ENCODE measurements at regions not wholly inside any gene's neighbourhood (a gene's known extent, or its start where the extent isn't known, plus 50 kb on each side); places are given as distances from the start of the nearest gene placed in this dataset.
A peak's percentile ranks its signal among the peaks of the same experiment; 100 is the strongest.
"Not testable (repeated sequence)": the region's sequence is repeated elsewhere in the genome, so short reads cannot be mapped to it uniquely, and the experiment has no call there.

DNA sequence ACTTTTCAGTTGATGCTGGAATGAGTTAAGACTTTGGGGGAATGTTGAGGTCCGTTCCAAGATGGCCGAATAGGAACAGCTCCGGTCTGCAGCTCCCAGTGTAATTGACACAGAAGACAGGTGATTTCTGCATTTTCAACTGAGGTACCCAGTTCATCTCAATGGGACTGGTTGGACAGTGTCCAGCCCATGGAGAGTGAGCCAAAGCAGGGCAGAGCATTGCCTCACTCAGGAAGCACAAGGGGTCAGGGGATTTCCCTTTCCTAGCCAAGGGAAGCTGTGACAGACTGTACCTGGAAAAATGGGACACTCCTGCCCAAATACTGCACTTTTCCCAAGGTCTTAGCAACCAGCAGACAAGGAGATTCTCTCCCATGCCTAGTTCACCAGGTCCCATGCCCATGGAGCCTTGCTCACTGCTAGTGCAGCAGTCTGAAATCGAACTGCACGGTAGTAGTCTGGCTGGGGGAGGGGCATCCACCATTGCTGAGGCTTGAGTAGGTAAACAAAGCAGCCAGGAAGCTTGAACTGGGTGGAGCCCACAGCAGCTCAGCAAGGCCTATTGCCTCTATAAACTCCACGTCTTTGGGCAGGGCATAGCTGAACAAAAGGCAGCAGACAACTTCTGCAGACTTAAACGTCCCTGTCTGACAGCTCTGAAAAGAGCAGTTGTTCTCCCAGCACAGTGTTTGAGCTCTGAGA, 231.0 kb downstream of the CHIC2 start:
- DNase-seq (ENCODE audit: extremely low read depth in 1 of 11, low read depth in 9 of 11, low spot score in 4 of 11), result not testable (repeated sequence)

DNA sequence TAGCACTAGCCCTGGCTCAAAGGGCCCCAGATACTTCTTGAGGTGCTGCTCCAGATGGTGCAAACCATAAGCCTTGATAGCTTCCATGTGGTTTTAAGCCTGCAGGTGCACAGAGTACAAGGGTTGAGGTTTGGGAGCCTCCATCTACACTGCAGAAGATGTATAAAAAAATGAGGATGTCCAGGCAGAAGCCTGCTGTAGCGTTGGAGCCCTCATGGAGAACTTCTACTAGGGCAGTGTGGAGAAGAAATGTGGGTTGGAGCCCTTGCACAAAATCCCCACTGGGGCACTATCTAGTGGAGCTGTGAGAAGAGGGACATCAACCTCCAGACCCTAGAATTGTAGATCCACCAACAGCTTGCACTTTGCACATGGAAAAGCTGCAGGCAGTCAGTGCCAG, 231.9 kb downstream of the CHIC2 start:
- no peak for DNase-seq (ENCODE audit: extremely low read depth in 1 of 11, low read depth in 9 of 11, low spot score in 4 of 11)

DNA sequence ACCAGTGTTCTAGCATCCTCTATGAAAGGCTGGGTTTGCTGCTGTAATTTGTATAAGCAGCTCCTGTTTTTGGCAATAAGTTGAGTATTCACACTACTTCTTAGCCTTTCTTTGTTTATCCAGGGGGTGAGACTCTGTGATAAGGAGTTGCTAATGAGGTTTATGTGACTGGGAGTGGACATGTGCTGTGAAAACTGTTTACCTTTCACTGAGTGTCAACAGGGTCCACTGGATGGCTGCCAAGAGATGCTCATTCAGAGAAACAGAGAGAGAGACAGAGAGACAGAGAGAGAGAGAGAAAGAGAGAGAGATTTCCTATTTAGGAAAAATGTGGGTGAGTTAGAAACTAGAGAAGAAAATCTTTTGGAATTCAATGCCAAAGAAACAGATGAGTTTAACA, 233.9 kb downstream of the CHIC2 start:
- no peak for DNase-seq (ENCODE audit: extremely low read depth in 1 of 11, low read depth in 9 of 11, low spot score in 4 of 11)

DNA sequence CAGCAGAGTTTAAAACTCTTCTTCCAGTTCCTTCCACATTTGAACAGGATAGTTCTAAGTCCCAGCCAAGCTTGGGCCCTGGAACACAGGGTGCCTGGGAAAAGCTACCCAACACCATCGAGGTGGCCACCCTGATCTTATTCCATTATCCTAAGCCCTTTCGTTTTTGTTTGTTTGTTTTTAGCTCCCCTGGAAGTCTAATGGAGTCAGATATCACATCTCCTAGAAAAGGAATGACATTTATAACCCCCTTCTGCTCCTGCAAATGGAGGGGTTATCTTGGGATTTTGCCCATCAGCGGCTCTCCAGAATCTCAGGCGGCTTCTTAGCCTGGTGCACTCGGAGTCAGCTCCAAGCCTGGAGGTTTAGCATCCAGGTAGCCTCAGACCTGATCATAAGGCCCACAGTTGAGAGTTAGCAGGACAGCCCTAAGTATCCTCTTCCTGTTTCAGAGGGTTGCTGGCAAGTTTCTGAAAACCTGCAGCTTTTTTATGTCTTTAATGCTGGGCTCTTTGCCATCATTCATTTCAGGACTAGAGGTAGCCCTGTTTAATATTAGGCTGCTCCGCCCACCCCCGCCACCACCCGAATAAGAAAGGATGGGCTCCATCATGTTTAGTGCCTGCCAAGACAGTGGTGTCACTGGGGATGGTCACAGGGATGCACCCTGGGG, 230.0 kb upstream of the LNX1 start:
- DNase-seq (ENCODE audit: extremely low read depth in 1 of 11, low read depth in 9 of 11, low spot score in 4 of 11), result no peak

DNA sequence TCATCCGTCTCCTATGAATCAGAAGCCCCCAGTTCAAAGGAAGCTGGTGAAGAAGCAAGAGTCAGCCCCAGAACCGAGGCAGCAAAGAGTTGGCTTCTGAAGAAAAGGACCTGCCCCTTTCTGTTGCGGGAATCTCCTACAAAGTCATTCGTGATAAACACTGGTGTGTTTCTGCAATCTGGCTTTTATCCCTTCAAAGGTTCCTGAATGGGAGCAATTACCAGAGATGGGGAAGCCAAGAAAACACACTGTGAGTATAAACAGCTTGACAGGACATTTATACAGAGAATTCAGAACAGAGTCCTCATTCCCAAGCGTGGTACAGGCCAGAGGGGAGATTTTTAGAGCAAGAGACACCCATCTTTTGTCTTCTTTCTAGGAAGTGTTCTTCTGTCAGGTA, 226.8 kb upstream of the LNX1 start:
- no peak for DNase-seq (ENCODE audit: extremely low read depth in 1 of 11, low read depth in 9 of 11, low spot score in 4 of 11)

DNA sequence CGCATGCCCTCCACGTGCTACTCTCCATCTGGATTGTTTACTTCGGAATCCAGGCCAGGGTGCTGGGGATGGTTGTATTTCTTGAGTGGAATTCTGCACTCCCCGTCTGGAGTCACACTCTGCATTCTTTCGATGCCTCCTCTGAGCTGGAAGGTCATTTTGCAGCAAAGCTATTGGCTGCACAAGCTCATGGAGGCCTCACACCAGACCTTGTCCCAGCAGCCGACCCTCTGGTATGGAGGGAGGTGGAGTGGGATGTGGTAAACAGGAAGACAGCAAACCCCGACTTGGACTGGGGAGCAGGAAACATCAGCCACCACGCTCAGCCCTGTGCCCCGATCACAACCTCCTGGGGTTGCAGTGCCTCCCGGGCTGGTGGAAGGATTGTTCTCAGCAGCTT, 225.3 kb upstream of the LNX1 start:
- no peak for DNase-seq (ENCODE audit: extremely low read depth in 1 of 11, low read depth in 9 of 11, low spot score in 4 of 11)

DNA sequence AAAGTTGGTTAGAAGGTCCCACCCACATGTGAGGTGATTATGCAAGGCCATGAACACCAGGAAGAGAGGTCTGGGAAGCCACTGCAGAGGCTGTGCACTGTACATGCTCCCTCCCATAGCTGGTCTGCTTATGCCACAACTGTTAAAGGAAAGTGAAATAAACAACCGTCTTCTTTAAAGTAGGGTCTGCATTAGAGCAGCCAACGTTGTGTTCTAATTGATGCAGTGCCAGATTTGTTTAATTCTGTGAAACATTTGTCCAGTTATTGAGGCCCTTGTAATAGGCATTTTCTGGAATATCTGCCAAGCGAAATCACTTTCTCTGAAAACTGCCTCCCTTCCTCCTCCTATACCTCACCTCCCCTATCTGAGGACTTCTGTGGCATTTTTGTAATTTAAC, 224.0 kb upstream of the LNX1 start:
- no peak for DNase-seq (ENCODE audit: extremely low read depth in 1 of 11, low read depth in 9 of 11, low spot score in 4 of 11)

DNA sequence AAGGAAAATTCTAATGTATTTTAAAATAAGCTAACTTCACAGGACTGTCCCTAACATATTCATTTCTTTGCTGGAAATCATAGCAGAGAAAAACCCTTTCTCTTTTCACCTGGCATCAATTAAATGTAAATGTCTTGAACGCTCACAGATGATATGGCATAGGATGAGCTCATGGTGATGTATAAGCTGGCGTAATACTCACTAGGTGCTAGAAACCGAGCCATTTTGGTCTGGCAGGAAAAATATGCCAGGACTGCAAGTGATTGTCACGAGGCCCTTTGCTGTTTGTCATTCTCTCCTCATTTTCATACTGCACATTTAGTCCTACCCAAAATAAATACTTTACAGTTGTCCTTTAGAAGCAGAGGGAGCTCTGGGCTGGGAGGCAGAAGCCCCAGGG, 222.7 kb upstream of the LNX1 start:
- no peak for DNase-seq (ENCODE audit: extremely low read depth in 1 of 11, low read depth in 9 of 11, low spot score in 4 of 11)

DNA sequence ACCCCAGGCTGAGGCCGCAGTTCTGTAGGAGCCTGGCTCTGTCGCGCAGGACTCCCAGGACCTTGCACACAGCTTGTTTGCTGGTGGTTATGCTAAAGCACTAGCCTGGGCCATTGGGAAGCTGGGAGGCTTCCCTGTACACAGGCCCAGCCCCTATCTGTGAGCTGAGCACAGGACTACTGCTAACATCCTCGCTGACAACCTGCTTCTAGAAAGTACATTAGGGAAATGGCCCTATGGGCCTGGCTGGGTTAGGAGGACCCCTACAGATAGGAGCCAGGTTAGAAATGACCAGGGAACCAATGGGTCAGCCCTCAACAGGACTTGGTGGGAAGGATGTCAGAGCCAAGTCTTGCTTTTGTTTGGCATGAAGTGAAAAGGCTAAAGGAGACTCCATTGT, 219.4 kb upstream of the LNX1 start:
- no peak for DNase-seq (ENCODE audit: extremely low read depth in 1 of 11, low read depth in 9 of 11, low spot score in 4 of 11)

DNA sequence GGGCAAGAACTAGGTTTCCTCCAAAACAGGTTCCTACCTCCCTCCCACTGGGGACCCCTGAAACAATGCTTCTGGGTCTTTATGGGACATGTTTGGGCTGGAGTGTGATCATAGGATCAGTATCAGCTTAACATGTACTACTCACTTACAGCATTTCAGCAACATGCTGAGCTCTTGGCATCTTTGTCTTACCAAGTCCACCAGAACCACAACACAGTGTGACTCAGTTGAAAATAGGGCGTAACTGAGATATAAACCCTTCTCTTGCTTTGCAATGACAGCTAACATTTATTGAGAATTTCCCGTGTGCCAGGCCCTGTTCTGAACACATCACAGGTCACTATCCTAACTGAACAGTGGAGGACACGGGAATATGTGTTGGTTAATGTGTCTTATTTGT, 218.5 kb upstream of the LNX1 start:
- DNase-seq (ENCODE audit: extremely low read depth in 1 of 11, low read depth in 9 of 11, low spot score in 4 of 11), result no peak

DNA sequence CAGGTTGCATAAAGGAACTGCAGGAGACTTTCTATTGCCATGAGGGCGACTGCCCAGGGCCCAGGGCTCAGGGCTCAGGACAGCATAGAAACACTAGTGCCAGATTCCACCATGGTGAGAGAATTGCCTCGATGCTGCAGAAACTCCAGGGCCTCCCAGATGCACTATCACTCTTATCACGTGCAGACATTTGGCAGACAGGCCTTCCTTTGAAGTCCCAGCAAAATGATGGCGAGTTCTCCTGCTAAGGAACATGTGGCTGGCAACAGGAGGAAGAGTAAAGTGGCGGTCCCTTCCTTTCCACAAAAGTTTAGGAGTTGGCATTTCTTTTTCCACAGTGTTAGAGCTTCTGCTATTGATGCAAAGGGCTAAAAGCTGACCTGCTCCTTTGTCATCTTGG, 214.0 kb upstream of the LNX1 start:
- no peak for DNase-seq (ENCODE audit: extremely low read depth in 1 of 11, low read depth in 9 of 11, low spot score in 4 of 11)

DNA sequence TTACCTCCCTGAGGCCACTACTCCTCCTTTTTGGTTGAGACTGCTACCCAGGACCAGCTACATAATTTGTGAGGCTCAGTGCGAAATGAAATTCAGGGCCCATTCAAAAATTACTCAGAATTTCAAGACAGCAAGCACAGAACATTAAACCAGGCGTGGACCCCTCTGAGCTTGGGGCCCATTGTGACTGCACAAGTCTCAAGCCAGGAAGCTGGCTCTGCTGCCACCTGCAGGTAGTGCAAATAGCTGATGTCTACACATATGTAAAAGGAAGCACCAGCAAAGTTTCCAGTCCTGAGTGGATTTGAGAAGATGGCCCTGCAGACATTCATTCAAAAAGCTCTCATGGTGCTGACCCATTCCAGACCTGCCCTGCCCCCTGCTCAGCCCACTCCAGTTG, 213.4 kb upstream of the LNX1 start:
- no peak for DNase-seq (ENCODE audit: extremely low read depth in 1 of 11, low read depth in 9 of 11, low spot score in 4 of 11)

DNA sequence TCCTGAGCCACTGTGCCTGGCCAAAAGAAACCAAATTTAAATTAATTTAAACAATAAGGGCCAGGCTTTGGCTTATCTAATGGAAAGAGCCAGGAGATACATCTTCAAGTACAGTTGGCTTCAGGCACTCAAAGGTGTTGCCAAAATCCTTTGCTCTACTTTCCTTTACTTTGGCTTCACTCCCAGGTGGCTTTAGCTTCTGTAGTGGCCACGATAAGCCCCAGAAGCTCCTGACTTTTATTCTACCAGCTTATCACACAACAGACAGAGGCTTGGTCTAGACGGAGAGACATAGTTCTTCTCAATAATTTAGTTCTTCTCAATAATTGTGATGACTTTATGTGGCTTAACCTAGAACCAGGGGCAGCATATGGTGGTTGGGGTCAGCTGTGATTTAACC, 211.2 kb upstream of the LNX1 start:
- DNase-seq (ENCODE audit: extremely low read depth in 1 of 11, low read depth in 9 of 11, low spot score in 4 of 11), result no peak

DNA sequence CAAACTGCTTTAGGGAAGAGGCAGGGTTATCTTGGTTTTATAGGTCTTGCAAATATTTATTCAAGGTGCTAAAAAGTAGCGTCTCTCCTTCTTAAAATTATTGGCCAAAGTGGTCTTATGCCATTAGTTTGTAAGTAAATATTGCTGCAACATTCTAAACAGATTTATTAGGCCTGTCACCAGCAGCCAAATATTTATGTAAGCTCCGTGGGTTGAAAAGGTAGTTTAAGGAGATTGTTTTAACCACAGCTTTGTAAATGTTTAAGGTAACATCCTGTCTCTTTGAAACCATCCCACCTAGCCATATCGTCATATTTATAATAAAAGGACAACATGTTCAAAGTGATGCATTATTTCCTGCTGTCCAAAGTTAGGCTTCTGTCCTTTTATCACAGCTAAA, 210.1 kb upstream of the LNX1 start:
- DNase-seq (ENCODE audit: extremely low read depth in 1 of 11, low read depth in 9 of 11, low spot score in 4 of 11), result no peak

DNA sequence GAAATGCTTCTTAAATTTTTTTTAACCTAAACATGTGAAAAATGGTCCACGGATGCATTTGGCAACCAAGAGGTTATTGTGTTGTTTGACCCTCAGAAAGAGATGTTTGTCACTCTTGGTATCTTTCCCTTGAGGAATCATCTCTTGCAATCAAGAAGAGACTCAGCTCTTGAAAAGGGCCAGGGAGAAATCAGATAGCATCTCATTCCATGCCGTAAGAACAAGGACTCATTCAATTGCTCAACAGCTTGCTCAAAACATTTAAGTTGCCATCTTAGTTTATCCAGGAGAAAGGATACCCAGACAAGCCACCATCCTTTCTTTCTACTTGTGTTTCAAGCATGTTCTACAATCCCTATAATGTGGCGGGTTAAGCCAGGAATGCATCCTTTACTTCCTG, 209.5 kb upstream of the LNX1 start:
- DNase-seq (ENCODE audit: extremely low read depth in 1 of 11, low read depth in 9 of 11, low spot score in 4 of 11), result no peak

DNA sequence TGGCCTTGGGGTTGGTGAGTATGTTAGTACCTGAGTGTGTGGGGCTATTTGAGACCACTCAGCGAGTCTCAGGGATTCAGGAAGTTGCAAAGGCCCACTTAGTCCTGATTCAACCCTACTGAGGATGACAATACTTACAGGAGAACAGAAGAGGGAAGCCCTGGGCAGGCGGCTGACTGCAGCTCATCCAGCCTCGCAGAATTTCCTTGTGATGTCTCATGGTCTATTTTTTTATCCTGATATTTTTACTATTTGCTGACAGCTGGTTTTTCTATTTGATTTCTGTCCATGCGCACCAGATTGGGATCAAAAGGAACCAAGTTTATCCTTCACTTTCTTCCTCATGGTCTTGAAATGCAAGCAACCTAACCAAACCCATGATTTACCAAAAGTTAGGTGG, 201.8 kb upstream of the LNX1 start:
- no peak for DNase-seq (ENCODE audit: extremely low read depth in 1 of 11, low read depth in 9 of 11, low spot score in 4 of 11)

DNA sequence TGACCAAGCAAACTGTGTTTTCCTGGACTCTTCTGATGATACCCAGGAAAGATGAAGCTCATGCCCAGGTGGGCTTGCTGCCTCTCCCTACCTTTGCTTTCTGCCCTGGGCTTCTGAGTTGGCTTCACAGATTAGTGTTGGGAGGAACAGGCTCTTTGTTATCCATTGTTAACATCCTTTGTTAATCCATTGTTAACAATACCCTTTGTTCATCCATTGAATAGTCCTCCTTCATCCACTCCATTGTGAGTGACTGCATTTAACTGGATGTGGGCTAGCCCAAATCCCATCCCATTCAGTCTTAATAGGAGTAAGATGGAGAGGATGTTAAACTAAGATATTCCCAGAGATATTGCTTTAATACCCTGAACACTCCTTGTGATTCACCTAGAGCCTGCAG, 199.0 kb upstream of the LNX1 start:
- DNase-seq (ENCODE audit: extremely low read depth in 1 of 11, low read depth in 9 of 11, low spot score in 4 of 11), result no peak

DNA sequence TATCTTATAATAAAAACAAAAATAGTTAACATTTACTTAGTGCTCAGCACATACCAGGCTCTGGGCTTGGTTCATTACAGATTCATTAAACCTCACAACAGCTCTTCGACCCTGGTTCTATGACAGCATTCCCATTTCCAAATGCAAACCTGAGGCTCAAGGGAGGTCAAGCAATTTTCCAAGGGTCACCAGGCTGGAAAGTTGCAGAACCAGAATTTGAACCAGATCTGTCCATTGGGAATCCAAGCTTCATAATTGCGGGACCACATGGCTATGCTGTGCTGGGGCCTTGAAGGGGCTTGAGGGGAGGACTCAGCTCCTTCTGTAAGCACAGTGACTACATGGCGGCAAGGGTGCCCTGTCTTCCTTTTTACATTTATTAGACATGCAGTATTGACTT, 197.3 kb upstream of the LNX1 start:
- peak in 3 of 11 donors; percentile 28 to 66 (median 48) for DNase-seq (ENCODE audit: extremely low read depth in 1 of 11, low read depth in 9 of 11, low spot score in 4 of 11)

DNA sequence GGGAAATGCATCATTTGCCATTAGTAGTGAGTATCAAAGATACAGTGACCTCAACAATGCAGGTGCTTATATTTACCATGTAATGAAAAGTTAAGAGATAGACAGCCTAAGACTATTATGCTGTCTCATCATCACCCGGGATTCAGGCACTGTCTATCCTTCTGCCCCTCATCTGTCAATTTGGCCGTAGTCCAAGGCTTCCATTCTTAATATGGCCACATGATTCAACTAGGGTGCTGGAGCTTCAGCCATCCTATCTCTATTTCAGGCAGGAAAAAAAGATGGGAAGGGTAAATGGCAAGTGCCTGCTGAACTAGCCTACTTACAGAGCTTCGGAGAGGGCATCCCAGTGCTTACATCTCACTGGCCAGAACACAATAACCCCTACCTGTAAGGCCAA, 196.7 kb upstream of the LNX1 start:
- DNase-seq (ENCODE audit: extremely low read depth in 1 of 11, low read depth in 9 of 11, low spot score in 4 of 11), result no peak

DNA sequence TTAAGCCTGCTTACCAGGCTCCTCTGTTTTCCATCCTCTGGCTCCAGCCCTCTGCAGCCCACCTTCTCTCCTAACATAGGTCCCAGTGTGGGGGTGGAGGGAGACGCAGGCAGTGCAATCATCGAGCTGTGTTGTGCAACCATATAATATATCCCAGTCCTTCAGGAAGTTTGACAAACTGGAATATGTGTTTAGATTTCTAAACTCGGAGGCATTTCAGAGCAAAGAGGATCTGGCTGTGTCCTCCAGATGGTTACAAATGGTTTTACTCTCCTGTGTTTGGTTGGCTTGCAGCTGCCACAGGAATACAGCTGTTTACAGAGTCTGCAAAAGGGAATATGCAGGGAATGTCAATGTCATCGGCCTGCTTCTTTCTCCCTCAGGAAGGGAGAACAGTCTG, 195.3 kb upstream of the LNX1 start:
- DNase-seq (ENCODE audit: extremely low read depth in 1 of 11, low read depth in 9 of 11, low spot score in 4 of 11), result peak in 2 of 11 donors; percentile 21 to 29

DNA sequence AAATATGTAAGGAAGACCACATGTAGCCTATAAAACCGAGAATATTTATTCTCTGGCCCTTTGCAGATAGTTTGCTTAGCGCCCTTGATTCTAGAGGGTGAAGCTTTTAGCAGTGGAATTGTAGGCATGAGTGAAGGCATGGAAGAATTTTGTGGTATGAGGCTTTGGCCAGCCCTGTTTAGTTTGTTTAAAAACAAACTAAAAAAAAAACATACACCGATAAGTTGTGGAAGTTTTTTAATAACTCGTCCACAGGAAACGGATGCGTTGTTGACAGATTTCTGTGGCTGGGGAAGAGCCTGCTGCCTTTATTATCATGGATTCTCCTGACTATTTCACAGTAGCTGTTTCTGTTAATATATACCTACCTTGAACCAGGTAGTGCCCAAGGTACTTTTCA, 194.7 kb upstream of the LNX1 start:
- DNase-seq (ENCODE audit: extremely low read depth in 1 of 11, low read depth in 9 of 11, low spot score in 4 of 11), result no peak
